ENCODE measurements at regions not wholly inside any gene's neighbourhood (a gene's known extent, or its start where the extent isn't known, plus 50 kb on each side); places are given as distances from the start of the nearest gene placed in this dataset.

GRCh38 chr4:124210746-124211145 lies 501.8 kb downstream of the ANKRD50 start:
- TF ChIP-seq POLR2A (IDR thresholded peaks at IDR 0.05; ENCODE audit: low read length) (no peak), GATA1 (IDR thresholded peaks at IDR 0.05; ENCODE audit: low read depth, low read length) (no peak)

Measured in erythroblast (primary cell).